ENCODE measurements at regions not wholly inside any gene's neighbourhood (a gene's known extent, or its start where the extent isn't known, plus 50 kb on each side); places are given as distances from the start of the nearest gene placed in this dataset.
"Not testable (repeated sequence)": the region's sequence is repeated elsewhere in the genome, so short reads cannot be mapped to it uniquely, and the experiment has no call there.

DNA sequence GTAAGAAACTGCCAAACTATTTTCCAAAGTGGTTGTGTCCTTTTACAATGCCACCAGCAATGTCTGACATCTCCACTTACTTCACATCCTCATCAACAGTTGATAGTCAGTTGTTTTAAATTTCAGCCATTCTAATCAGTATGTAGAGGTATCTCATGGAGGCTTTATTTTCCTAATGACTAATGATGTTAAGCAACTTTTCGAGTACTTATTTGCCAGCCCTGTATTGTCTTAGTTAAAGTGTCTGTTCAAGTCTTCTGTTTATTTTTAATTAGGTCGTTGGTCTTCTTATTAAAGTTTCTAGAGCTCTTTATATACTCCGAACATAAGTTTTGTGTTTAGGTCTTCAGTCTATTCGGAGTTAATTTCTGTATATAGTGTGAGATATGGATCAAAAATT, 54.9 kb upstream of the NBPF12 start:
- H3K27me3 Mint-ChIP-seq, DNase-seq, H3K9me3 Mint-ChIP-seq, H3K36me3 Mint-ChIP-seq, H3K4me1 Mint-ChIP-seq, H3K4me3 Mint-ChIP-seq, H3K27ac Mint-ChIP-seq, CTCF ChIA-PET: not testable (repeated sequence)

DNA sequence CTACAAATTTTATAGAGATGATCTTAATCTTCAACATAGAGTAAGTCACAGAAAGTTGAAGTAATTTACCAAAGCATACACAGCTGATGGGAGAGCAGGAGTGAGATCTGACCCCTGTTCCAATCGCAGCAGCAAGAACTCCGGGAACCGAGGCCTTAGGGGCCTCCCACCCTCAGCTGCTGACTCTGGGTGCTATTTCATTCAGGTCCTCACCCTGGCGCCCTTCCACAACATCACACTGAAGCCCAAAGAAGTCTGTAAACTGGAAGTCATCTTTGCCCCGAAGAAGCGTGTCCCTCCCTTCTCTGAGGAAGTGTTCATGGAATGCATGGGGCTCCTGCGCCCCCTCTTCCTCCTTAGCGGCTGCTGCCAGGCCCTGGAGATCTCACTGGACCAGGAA, 57.0 kb upstream of the NBPF12 start:
- H3K4me3 Mint-ChIP-seq, H3K27ac Mint-ChIP-seq, DNase-seq, H3K27me3 Mint-ChIP-seq, CTCF ChIA-PET, H3K9me3 Mint-ChIP-seq, H3K4me1 Mint-ChIP-seq, H3K36me3 Mint-ChIP-seq: not testable (repeated sequence)

DNA sequence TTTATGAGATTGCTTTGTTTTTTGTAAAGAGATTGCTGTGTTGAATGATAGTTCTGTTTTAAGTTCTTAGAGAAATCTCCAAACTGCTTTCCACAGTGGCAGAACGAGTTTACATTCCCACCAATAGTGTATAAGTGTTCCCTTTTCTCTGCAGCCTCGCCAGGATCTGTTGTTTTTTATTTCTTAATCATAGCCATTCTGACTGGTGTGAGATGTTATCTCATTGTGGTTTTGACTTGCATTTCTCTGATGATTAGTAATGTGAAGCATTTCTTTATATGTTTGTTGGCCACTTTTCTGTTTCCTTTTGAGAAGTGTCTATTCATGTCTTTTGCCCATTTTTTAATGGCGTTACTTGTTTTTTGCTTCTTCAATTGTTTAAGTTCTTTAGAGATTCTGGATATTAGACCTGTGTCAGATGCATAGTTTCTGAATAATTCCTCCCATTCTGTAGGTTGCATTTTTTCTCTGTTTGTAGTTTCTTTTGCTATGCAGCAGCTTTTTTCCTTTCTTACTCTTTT, 74.3 kb upstream of the NBPF12 start:
- H3K27ac Mint-ChIP-seq, H3K4me3 Mint-ChIP-seq, CTCF ChIA-PET, H3K36me3 Mint-ChIP-seq, H3K9me3 Mint-ChIP-seq, H3K4me1 Mint-ChIP-seq, H3K27me3 Mint-ChIP-seq, DNase-seq: not testable (repeated sequence)

DNA sequence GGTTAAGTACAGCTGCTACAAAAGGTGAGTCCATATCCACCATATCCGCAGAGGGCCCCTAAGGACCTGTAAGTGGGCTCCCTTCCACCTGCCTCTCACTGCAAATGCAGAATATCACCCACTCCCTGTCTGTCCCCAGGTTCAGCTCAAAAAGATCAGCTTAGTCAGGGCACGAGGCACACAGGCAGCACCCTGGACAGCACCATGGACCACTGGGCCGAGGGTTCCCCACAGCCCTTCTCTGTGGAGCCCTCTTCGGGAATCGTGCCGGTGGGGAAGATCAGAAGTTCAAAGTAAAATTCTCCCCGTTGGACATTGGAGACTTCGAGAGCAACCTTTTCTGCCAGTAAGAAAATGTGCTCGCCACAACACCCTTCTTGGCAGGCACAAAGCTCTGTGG, 85.0 kb upstream of the NBPF12 start:
- H3K4me1 Mint-ChIP-seq, H3K27ac Mint-ChIP-seq, DNase-seq, H3K36me3 Mint-ChIP-seq, CTCF ChIA-PET, H3K4me3 Mint-ChIP-seq, H3K9me3 Mint-ChIP-seq, H3K27me3 Mint-ChIP-seq: not testable (repeated sequence)

DNA sequence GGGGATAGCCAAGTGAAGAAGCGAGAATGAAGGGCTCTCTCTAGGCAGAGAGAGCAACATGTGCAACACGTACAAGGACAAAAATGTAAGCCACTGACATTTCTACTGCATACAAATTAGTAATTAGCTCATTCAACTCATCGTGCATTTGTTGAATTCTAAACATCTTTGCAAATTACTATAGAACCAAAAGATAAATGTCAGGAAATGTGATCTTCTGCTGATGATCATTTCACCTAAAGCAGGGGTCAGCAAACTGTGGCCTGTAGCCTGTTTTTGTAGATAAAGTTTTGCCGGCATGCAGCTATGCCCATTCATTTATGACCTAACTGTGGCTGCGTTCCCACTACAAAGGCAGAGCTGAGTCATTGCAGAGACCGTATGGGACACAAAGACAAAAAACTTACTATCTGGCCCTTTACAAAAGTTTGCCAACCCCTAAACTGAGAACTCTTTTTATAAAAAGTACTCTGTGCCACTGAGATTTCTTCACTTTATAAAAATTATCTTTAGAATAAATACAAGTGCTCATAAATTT, 87.7 kb upstream of the NBPF12 start:
- H3K4me1 Mint-ChIP-seq, H3K36me3 Mint-ChIP-seq, CTCF ChIA-PET, H3K4me3 Mint-ChIP-seq, DNase-seq, H3K27me3 Mint-ChIP-seq, H3K9me3 Mint-ChIP-seq, H3K27ac Mint-ChIP-seq: not testable (repeated sequence)

DNA sequence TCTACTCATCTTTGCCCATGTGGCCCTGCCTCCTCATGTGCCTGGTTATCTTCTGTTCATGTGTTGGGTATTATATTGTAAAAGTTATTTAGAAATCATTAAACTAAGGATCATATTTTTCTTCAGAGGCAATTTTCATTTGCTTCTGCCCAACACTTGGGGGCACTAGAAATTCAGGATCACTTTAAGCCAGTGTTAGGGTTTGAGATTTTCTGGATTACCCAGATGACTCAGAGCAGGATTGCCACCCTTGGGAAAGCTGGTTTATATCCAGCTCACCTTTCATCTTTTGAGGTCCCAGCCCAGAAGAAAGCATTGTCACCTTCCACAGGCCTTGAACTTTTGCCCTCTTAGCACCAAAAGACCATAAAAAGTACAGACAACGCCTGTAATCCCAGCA, 99.4 kb upstream of the NBPF12 start:
- H3K36me3 Mint-ChIP-seq, H3K9me3 Mint-ChIP-seq, DNase-seq, H3K4me1 Mint-ChIP-seq, H3K27me3 Mint-ChIP-seq, H3K27ac Mint-ChIP-seq, H3K4me3 Mint-ChIP-seq, CTCF ChIA-PET: not testable (repeated sequence)

DNA sequence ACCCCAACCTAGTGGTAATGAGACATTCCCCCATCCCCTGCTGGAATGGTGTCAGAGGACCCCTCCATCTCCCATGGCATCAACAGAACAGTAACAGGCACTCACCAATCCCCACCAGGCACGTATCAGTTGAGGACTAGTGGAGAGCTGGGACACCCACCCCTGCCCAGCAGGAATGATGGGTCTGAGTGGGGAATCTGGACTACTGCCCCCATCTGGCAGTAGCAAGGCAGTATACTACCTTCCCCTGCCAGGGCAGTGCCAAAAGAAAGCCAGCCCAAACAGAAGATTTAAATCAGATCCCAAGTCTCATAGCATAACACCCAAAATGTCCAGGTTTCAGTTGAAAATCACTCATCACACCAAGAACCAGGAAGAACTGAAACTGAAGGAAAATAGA, 111.2 kb upstream of the NBPF12 start:
- H3K4me3 Mint-ChIP-seq, H3K27ac Mint-ChIP-seq, H3K9me3 Mint-ChIP-seq, CTCF ChIA-PET, H3K36me3 Mint-ChIP-seq, DNase-seq, H3K27me3 Mint-ChIP-seq, H3K4me1 Mint-ChIP-seq: not testable (repeated sequence)

DNA sequence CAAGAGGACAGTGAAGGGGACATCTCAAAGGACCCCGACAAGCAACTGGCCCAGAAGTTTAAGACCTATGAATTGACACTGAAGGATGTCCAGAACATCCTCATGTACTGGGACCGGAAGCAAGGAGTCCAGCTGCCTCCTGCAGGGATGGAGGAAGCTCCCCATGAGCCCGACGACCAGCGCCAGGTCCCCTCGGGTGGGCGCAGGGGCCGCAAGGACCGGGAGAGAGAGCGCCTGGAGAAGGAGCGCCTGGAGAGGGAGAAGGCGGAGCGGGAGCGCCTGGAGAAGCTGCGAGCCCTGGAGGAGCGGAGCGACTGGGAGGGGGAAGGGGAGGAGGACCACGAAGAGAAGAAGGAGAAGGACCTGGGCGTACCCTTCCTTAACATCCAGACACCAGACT, 143.9 kb upstream of the NBPF12 start:
- DNase-seq, H3K4me1 Mint-ChIP-seq, H3K27ac Mint-ChIP-seq, H3K27me3 Mint-ChIP-seq, H3K4me3 Mint-ChIP-seq, H3K9me3 Mint-ChIP-seq, CTCF ChIA-PET, H3K36me3 Mint-ChIP-seq: not testable (repeated sequence)

DNA sequence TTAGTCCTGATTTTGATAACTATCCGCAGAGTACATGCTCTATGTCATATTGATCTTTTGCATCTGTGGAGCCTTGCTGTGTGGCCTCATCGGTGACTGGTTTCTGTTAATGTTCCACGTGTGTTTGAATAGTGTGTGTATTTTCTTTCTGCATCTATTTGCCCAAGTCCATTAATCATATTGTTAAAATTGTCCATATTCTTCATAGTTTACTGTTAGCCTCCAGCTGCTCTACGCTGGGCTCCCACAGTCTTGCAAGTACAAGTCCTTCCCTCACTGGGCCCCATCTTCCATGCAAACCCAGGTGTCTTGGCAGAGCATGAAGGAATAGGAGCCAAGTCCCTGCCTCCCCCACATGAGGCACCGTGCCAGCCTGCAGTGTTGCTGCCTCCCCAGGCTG, 145.4 kb upstream of the NBPF12 start:
- H3K4me1 Mint-ChIP-seq, H3K4me3 Mint-ChIP-seq, H3K27me3 Mint-ChIP-seq, H3K27ac Mint-ChIP-seq, H3K9me3 Mint-ChIP-seq, H3K36me3 Mint-ChIP-seq, CTCF ChIA-PET, DNase-seq: not testable (repeated sequence)

DNA sequence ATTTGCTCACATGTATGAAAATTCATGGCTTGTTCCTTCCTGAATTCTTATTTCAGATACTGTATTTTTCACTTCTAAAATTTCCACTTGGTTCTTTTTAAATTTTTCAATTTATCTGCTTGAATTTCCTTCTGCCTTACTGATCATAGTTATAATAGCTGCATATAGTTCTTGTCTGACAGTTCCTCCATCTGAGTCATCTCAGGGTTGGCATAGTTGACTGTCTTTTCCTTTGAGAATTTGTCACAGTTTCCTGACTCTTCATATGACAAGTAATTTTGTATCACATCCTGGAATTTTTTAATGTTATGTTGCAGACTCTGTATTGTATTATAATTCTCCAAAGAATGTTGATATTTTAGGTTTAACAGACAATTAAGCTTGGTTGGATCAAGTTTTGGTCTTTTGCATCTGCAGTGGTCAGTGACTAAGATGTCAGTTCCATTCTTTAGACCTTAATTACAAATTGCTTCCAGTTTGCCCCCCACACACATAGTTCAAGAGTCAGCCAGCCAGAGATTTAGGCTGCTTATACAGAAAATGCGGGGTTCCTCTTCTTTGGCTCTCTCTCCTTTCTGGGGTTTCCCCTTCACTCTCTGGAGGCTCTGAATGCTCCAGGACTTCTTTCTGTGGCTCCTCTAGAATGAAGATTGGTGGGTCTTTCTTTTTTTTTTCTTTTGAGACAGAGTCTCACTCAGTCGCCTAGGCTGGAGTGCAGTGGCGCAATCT, 153.7 kb upstream of the NBPF12 start:
- DNase-seq, H3K4me1 Mint-ChIP-seq, H3K27ac Mint-ChIP-seq, H3K27me3 Mint-ChIP-seq, CTCF ChIA-PET, H3K4me3 Mint-ChIP-seq, H3K36me3 Mint-ChIP-seq, H3K9me3 Mint-ChIP-seq: not testable (repeated sequence)

DNA sequence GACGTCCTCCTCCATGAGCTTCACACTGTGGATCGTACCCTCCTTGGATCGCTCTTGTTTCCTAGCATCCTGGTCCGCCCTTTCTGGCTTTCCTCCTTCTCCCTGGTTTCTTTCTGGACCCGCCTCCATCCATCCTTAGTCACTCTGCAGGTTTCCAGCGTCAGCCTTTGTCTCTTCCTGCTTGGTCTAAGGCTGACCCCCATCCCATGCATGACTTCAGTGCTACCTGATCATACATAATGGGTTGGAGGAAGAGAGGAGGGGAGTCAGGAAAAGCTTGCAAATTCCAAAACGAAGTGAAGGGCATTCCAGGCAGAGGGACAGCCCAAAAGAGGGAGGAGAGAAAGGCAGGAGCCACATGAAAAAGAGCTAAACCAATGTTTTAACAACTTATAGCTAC, 156.9 kb upstream of the NBPF12 start:
- CTCF ChIA-PET, DNase-seq, H3K36me3 Mint-ChIP-seq, H3K4me3 Mint-ChIP-seq, H3K4me1 Mint-ChIP-seq, H3K27ac Mint-ChIP-seq, H3K27me3 Mint-ChIP-seq, H3K9me3 Mint-ChIP-seq: not testable (repeated sequence)

DNA sequence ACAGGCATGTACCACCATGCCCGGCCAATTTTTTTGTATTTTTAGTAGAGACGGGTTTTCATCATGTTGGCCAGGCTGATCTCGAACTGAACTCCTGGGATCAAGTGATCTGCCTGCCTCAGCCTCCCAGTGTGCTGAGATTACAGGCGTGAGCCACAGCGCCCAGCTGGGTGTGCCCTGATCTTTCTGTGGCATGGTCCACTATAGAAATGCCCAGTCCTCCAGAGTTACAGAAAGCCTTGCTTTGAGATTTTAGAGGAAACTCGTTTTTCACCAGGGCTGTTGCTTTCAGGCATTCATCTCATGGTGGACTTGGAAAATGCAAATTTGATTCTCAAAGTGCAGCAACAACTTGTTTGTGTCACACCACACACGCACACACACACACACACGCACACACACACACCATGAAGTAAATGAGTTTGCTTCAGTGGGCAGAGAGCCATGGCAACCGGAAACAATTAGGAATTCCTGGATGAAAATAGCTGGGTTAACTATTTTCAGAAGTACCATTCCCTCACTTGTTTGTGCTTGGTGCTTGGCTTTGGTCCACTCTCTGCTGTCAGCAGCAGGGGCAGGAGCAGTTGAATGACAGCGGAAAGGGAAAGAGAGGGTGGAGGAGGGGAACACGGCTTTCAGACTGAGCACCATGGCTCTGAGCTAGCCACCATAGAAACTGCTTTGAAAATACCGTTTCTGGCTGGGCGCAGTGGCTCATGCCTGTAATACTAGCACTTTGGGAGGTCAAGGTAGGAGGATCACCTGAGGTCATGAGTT, 160.1 kb upstream of the NBPF12 start:
- H3K27ac Mint-ChIP-seq, H3K4me1 Mint-ChIP-seq, CTCF ChIA-PET, H3K9me3 Mint-ChIP-seq, H3K27me3 Mint-ChIP-seq, DNase-seq, H3K36me3 Mint-ChIP-seq, H3K4me3 Mint-ChIP-seq: not testable (repeated sequence)

DNA sequence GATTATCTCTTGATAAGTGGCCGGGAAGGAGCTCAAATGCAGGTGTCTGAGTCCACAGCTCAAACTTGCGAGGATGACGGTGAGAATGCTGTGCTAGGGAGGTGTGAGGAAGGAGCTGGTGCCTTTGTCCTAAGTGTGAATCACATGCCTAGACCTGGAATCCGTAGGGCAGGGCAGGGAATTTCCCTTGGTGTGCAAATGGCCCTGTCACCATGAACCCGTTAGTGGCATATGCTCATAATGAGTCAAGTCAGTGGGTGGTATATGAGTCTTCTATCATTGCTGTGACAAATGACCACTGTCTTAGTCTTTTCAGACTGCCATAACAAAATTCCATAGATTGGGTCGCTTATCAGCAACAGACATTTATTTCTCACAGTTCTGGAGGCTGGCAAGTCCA, 163.1 kb upstream of the NBPF12 start:
- H3K27me3 Mint-ChIP-seq, H3K9me3 Mint-ChIP-seq, H3K4me3 Mint-ChIP-seq, H3K27ac Mint-ChIP-seq, DNase-seq, H3K4me1 Mint-ChIP-seq, H3K36me3 Mint-ChIP-seq, CTCF ChIA-PET: not testable (repeated sequence)

DNA sequence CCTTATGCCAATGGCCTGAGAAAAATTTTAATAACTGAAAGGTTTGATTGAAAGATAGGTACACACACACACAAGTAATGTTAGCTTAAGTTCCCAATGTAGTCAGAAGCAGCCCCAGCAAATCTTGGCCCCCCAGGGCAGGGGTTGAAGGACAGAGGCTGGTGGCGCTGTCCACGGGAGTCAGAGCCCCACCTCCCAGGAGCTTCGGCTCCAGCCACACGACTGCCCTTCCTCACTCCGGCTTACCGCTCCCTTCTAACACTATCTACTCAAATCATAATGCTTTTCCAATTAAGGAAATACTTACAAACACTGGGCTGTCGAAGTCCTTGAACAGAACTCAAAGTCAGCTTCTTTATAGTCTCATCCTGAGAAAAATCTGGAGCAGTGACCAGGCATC, 163.9 kb upstream of the NBPF12 start:
- H3K27ac Mint-ChIP-seq, H3K36me3 Mint-ChIP-seq, H3K27me3 Mint-ChIP-seq, H3K4me3 Mint-ChIP-seq, H3K4me1 Mint-ChIP-seq, H3K9me3 Mint-ChIP-seq, DNase-seq, CTCF ChIA-PET: not testable (repeated sequence)

DNA sequence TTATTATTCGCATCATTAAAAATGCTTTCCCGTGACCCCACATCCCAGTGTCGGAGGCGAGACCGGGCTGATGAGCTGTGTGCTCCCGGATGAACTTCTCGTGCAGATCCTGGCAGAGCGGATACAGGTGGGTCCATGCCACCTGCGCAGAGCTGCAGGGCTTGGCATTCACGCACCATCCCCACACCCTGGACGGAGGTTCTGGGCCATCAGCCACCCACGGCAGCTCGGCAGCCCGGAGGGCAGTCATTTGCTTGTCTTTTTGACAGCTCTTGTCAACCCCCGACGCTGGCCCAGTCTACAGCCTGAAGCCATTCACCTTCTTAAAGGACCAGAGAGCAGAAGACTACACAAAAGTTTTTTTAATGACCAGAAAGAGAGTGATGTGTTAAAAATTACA, 166.7 kb upstream of the NBPF12 start:
- H3K9me3 Mint-ChIP-seq, H3K4me1 Mint-ChIP-seq, H3K4me3 Mint-ChIP-seq, H3K27ac Mint-ChIP-seq, DNase-seq, CTCF ChIA-PET, H3K36me3 Mint-ChIP-seq, H3K27me3 Mint-ChIP-seq: not testable (repeated sequence)

Data from activated naive CD4-positive, alpha-beta T cell treated with anti-CD3 and anti-CD28 coated beads, Interleukin-2, amount 10 ng/mL, durations not matched to agents 7 days and 5 days (primary cell).